HL-60 (cell line): ENCODE measurements at regions not wholly inside any gene's neighbourhood (a gene's known extent, or its start where the extent isn't known, plus 50 kb on each side); places are given as distances from the start of the nearest gene placed in this dataset.

Experiments
- DNase-seq, 2 experiments: peaks; one replicate each; pipeline ENCODE4 v3.0.0-alpha.2; 2010 to 2020; ENCODE audit warnings: low read depth in 1 of 2, low spot score in 1 of 2
- H3K27ac ChIP-seq: fragments of 250-450 bp; sonication (Bioruptor Pico); replicated peaks from 2 replicates; pipeline ENCODE4 v1.5.1; 2020; ENCODE audit warnings: mild to moderate bottlenecking, moderate library complexity
- H3K27me3 ChIP-seq: fragments of 250-450 bp; sonication (Bioruptor Pico); 2 replicates; pipeline ENCODE4 v1.5.1; 2021; ENCODE audit warnings: mild to moderate bottlenecking, moderate library complexity; ENCODE audit not compliant: insufficient read depth, poor library complexity, severe bottlenecking
- H3K4me3 ChIP-seq: replicated peaks from 2 replicates; pipeline ENCODE4 v1.5.1; 2011; ENCODE audit warnings: mild to moderate bottlenecking, control low read depth, low read length; ENCODE audit not compliant: insufficient read depth
- CTCF ChIP-seq: IDR thresholded peaks from one replicate; pipeline ENCODE4 v1.5.1; 2011; ENCODE audit warnings: low read length, control low read depth, inconsistent platforms; ENCODE audit not compliant: insufficient read depth
- GABPA ChIP-seq: IDR thresholded peaks from 2 replicates; pipeline ENCODE4 v1.6.1; 2012; ENCODE audit warnings: low read depth
- POLR2AphosphoS5 ChIP-seq: IDR thresholded peaks from 2 replicates; pipeline ENCODE4 v1.6.1; 2012; ENCODE audit warnings: low read depth
- REST ChIP-seq: IDR thresholded peaks from 2 replicates; pipeline ENCODE4 v1.6.1; 2012; ENCODE audit warnings: low read depth; ENCODE audit not compliant: insufficient replicate concordance
- SPI1 ChIP-seq: IDR thresholded peaks from 2 replicates; pipeline ENCODE4 v1.6.1; 2012; ENCODE audit warnings: low read depth, mild to moderate bottlenecking, borderline replicate concordance

GRCh38 chr13:24002206-24002815 is 105.0 kb upstream of the C1QTNF9B start:
- H3K4me3 ChIP-seq: no peak overlapping the region
- H3K27ac ChIP-seq: no peak overlapping the region
- no peak for DNase-seq
- H3K27me3 ChIP-seq: no peaks in the 10 kb centered on the region
- TF ChIP-seq GABPA (no peak), REST (no peak), SPI1 (no peak), POLR2AphosphoS5 (no peak), CTCF (no peak)

- TF ChIP-seq GABPA (no peak), SPI1 (no peak), REST (no peak), CTCF (no peak), POLR2AphosphoS5 (no peak)
- Histone ChIP-seq H3K27ac (no peak overlapping the region), H3K27me3 (no peaks in the 10 kb centered on the region), H3K4me3 (no peak overlapping the region)
- no peak for DNase-seq
Measured at GRCh38 chr13:24004142-24004899, 107.0 kb upstream of the C1QTNF9B start.

- no peak overlapping the region for H3K4me3 ChIP-seq
- no peak for TF ChIP-seq SPI1
- TF ChIP-seq REST: no peak
- no peaks in the 10 kb centered on the region for H3K27me3 ChIP-seq
- DNase-seq: no peak
- H3K27ac ChIP-seq: no peak overlapping the region
Measured at GRCh38 chr13:24004971-24005370, 107.7 kb upstream of the C1QTNF9B start.
